ENCODE measurements at regions not wholly inside any gene's neighbourhood (a gene's known extent, or its start where the extent isn't known, plus 50 kb on each side); places are given as distances from the start of the nearest gene placed in this dataset.

- Histone ChIP-seq H3K4me3 (ENCODE audit: low read length in 2 of 2) (no peak overlapping the region), H3K9ac (ENCODE audit: low read depth in 1 of 2, low read length in 2 of 2) (no peak overlapping the region), H3K27ac (ENCODE audit: low read depth in 2 of 2, low read length in 2 of 2) (no peak overlapping the region), H3K4me1 (ENCODE audit: control insufficient read depth in 2 of 2, insufficient read depth in 2 of 2, low read length in 2 of 2) (no peaks in the 10 kb centered on the region), H3K9me3 (ENCODE audit: control insufficient read depth in 2 of 2, low read length in 2 of 2) (peaks cover 0 to 2% of the 10 kb centered on the region in 2 donors), H3K36me3 (ENCODE audit: control insufficient read depth in 2 of 2, insufficient read depth in 2 of 2, low read length in 2 of 2) (no peaks in the 10 kb centered on the region), H3K27me3 (ENCODE audit: control insufficient read depth in 2 of 2, insufficient read depth in 2 of 2, low read length in 2 of 2) (no peaks in the 10 kb centered on the region)
Measured at GRCh38 chr6:74656453-74656852, 549.4 kb downstream of the COL12A1 start.

- Histone ChIP-seq H3K27me3 (ENCODE audit: control insufficient read depth in 2 of 2, insufficient read depth in 2 of 2, low read length in 2 of 2) (no peaks in the 10 kb centered on the region), H3K4me3 (ENCODE audit: low read length in 2 of 2) (no peak overlapping the region), H3K36me3 (ENCODE audit: control insufficient read depth in 2 of 2, insufficient read depth in 2 of 2, low read length in 2 of 2) (no peaks in the 10 kb centered on the region), H3K9me3 (ENCODE audit: control insufficient read depth in 2 of 2, low read length in 2 of 2) (peaks cover 0 to 2% of the 10 kb centered on the region in 2 donors), H3K9ac (ENCODE audit: low read depth in 1 of 2, low read length in 2 of 2) (no peak overlapping the region), H3K27ac (ENCODE audit: low read depth in 2 of 2, low read length in 2 of 2) (no peak overlapping the region), H3K4me1 (ENCODE audit: control insufficient read depth in 2 of 2, insufficient read depth in 2 of 2, low read length in 2 of 2) (no peaks in the 10 kb centered on the region)
Measured at GRCh38 chr6:74654296-74654695, 551.6 kb downstream of the COL12A1 start.

GRCh38 chr6:74651948-74652842 lies 553.7 kb downstream of the COL12A1 start:
- Histone ChIP-seq H3K27ac (ENCODE audit: low read depth in 2 of 2, low read length in 2 of 2) (no peak overlapping the region), H3K9me3 (ENCODE audit: control insufficient read depth in 2 of 2, low read length in 2 of 2) (peaks cover 0 to 2% of the 10 kb centered on the region in 2 donors), H3K9ac (ENCODE audit: low read depth in 1 of 2, low read length in 2 of 2) (no peak overlapping the region), H3K4me3 (ENCODE audit: low read length in 2 of 2) (no peak overlapping the region), H3K36me3 (ENCODE audit: control insufficient read depth in 2 of 2, insufficient read depth in 2 of 2, low read length in 2 of 2) (no peaks in the 10 kb centered on the region), H3K4me1 (ENCODE audit: control insufficient read depth in 2 of 2, insufficient read depth in 2 of 2, low read length in 2 of 2) (no peaks in the 10 kb centered on the region), H3K27me3 (ENCODE audit: control insufficient read depth in 2 of 2, insufficient read depth in 2 of 2, low read length in 2 of 2) (no peaks in the 10 kb centered on the region)

GRCh38 chr6:74650668-74651067 lies 555.2 kb downstream of the COL12A1 start:
- H3K27me3 ChIP-seq (ENCODE audit: control insufficient read depth in 2 of 2, insufficient read depth in 2 of 2, low read length in 2 of 2), result no peaks in the 10 kb centered on the region

GRCh38 chr6:74646461-74646860 lies 559.4 kb downstream of the COL12A1 start:
- Histone ChIP-seq H3K36me3 (ENCODE audit: control insufficient read depth in 2 of 2, insufficient read depth in 2 of 2, low read length in 2 of 2) (no peaks in the 10 kb centered on the region), H3K27ac (ENCODE audit: low read depth in 2 of 2, low read length in 2 of 2) (no peak overlapping the region), H3K4me1 (ENCODE audit: control insufficient read depth in 2 of 2, insufficient read depth in 2 of 2, low read length in 2 of 2) (no peaks in the 10 kb centered on the region), H3K27me3 (ENCODE audit: control insufficient read depth in 2 of 2, insufficient read depth in 2 of 2, low read length in 2 of 2) (no peaks in the 10 kb centered on the region), H3K9me3 (ENCODE audit: control insufficient read depth in 2 of 2, low read length in 2 of 2) (no peaks in the 10 kb centered on the region), H3K9ac (ENCODE audit: low read depth in 1 of 2, low read length in 2 of 2) (no peak overlapping the region), H3K4me3 (ENCODE audit: low read length in 2 of 2) (no peak overlapping the region)

More at GRCh38 chr6:74650668-74651067, 555.2 kb downstream of the COL12A1 start:
- Histone ChIP-seq H3K4me3 (ENCODE audit: low read length in 2 of 2) (no peak overlapping the region), H3K9ac (ENCODE audit: low read depth in 1 of 2, low read length in 2 of 2) (no peak overlapping the region), H3K27ac (ENCODE audit: low read depth in 2 of 2, low read length in 2 of 2) (no peak overlapping the region), H3K9me3 (ENCODE audit: control insufficient read depth in 2 of 2, low read length in 2 of 2) (peaks cover 0 to 2% of the 10 kb centered on the region in 2 donors), H3K4me1 (ENCODE audit: control insufficient read depth in 2 of 2, insufficient read depth in 2 of 2, low read length in 2 of 2) (no peaks in the 10 kb centered on the region), H3K36me3 (ENCODE audit: control insufficient read depth in 2 of 2, insufficient read depth in 2 of 2, low read length in 2 of 2) (no peaks in the 10 kb centered on the region)

- H3K4me3 ChIP-seq (ENCODE audit: low read length in 2 of 2), result no peak overlapping the region
- no peaks in the 10 kb centered on the region for H3K9me3 ChIP-seq (ENCODE audit: control insufficient read depth in 2 of 2, low read length in 2 of 2)
- no peaks in the 10 kb centered on the region for H3K36me3 ChIP-seq (ENCODE audit: control insufficient read depth in 2 of 2, insufficient read depth in 2 of 2, low read length in 2 of 2)
- H3K27me3 ChIP-seq (ENCODE audit: control insufficient read depth in 2 of 2, insufficient read depth in 2 of 2, low read length in 2 of 2), result no peaks in the 10 kb centered on the region
- no peak overlapping the region for H3K9ac ChIP-seq (ENCODE audit: low read depth in 1 of 2, low read length in 2 of 2)
- H3K4me1 ChIP-seq (ENCODE audit: control insufficient read depth in 2 of 2, insufficient read depth in 2 of 2, low read length in 2 of 2), result no peaks in the 10 kb centered on the region
- no peak overlapping the region for H3K27ac ChIP-seq (ENCODE audit: low read depth in 2 of 2, low read length in 2 of 2)
Measured at GRCh38 chr6:74645108-74645849, 560.6 kb downstream of the COL12A1 start.

- no peak overlapping the region for H3K27ac ChIP-seq (ENCODE audit: low read depth in 2 of 2, low read length in 2 of 2)
- H3K9ac ChIP-seq (ENCODE audit: low read depth in 1 of 2, low read length in 2 of 2), result no peak overlapping the region
- no peaks in the 10 kb centered on the region for H3K9me3 ChIP-seq (ENCODE audit: control insufficient read depth in 2 of 2, low read length in 2 of 2)
- no peak overlapping the region for H3K4me3 ChIP-seq (ENCODE audit: low read length in 2 of 2)
- no peaks in the 10 kb centered on the region for H3K36me3 ChIP-seq (ENCODE audit: control insufficient read depth in 2 of 2, insufficient read depth in 2 of 2, low read length in 2 of 2)
- H3K27me3 ChIP-seq (ENCODE audit: control insufficient read depth in 2 of 2, insufficient read depth in 2 of 2, low read length in 2 of 2), result no peaks in the 10 kb centered on the region
- no peaks in the 10 kb centered on the region for H3K4me1 ChIP-seq (ENCODE audit: control insufficient read depth in 2 of 2, insufficient read depth in 2 of 2, low read length in 2 of 2)
Measured at GRCh38 chr6:74642101-74642500, 563.8 kb downstream of the COL12A1 start.

GRCh38 chr6:74638412-74638811 lies 567.4 kb downstream of the COL12A1 start:
- Histone ChIP-seq H3K36me3 (ENCODE audit: control insufficient read depth in 2 of 2, insufficient read depth in 2 of 2, low read length in 2 of 2) (no peaks in the 10 kb centered on the region), H3K9ac (ENCODE audit: low read depth in 1 of 2, low read length in 2 of 2) (no peak overlapping the region), H3K9me3 (ENCODE audit: control insufficient read depth in 2 of 2, low read length in 2 of 2) (no peaks in the 10 kb centered on the region), H3K27ac (ENCODE audit: low read depth in 2 of 2, low read length in 2 of 2) (no peak overlapping the region), H3K4me1 (ENCODE audit: control insufficient read depth in 2 of 2, insufficient read depth in 2 of 2, low read length in 2 of 2) (no peaks in the 10 kb centered on the region), H3K4me3 (ENCODE audit: low read length in 2 of 2) (no peak overlapping the region), H3K27me3 (ENCODE audit: control insufficient read depth in 2 of 2, insufficient read depth in 2 of 2, low read length in 2 of 2) (no peaks in the 10 kb centered on the region)

- Histone ChIP-seq H3K27me3 (ENCODE audit: control insufficient read depth in 2 of 2, insufficient read depth in 2 of 2, low read length in 2 of 2) (no peaks in the 10 kb centered on the region), H3K36me3 (ENCODE audit: control insufficient read depth in 2 of 2, insufficient read depth in 2 of 2, low read length in 2 of 2) (no peaks in the 10 kb centered on the region)
Measured at GRCh38 chr6:74632196-74632875, 573.5 kb downstream of the COL12A1 start.

GRCh38 chr6:74631564-74631963 lies 574.3 kb downstream of the COL12A1 start:
- no peaks in the 10 kb centered on the region for H3K9me3 ChIP-seq (ENCODE audit: control insufficient read depth in 2 of 2, low read length in 2 of 2)

More at GRCh38 chr6:74632196-74632875, 573.5 kb downstream of the COL12A1 start:
- Histone ChIP-seq H3K9me3 (ENCODE audit: control insufficient read depth in 2 of 2, low read length in 2 of 2) (no peaks in the 10 kb centered on the region), H3K4me3 (ENCODE audit: low read length in 2 of 2) (no peak overlapping the region), H3K27ac (ENCODE audit: low read depth in 2 of 2, low read length in 2 of 2) (no peak overlapping the region), H3K9ac (ENCODE audit: low read depth in 1 of 2, low read length in 2 of 2) (no peak overlapping the region), H3K4me1 (ENCODE audit: control insufficient read depth in 2 of 2, insufficient read depth in 2 of 2, low read length in 2 of 2) (no peaks in the 10 kb centered on the region)

More at GRCh38 chr6:74631564-74631963, 574.3 kb downstream of the COL12A1 start:
- Histone ChIP-seq H3K9ac (ENCODE audit: low read depth in 1 of 2, low read length in 2 of 2) (no peak overlapping the region), H3K4me1 (ENCODE audit: control insufficient read depth in 2 of 2, insufficient read depth in 2 of 2, low read length in 2 of 2) (no peaks in the 10 kb centered on the region), H3K4me3 (ENCODE audit: low read length in 2 of 2) (no peak overlapping the region), H3K36me3 (ENCODE audit: control insufficient read depth in 2 of 2, insufficient read depth in 2 of 2, low read length in 2 of 2) (no peaks in the 10 kb centered on the region), H3K27ac (ENCODE audit: low read depth in 2 of 2, low read length in 2 of 2) (no peak overlapping the region), H3K27me3 (ENCODE audit: control insufficient read depth in 2 of 2, insufficient read depth in 2 of 2, low read length in 2 of 2) (no peaks in the 10 kb centered on the region)
